Chondrocyte (in vitro differentiated cells): ENCODE measurements at regions not wholly inside any gene's neighbourhood (a gene's known extent, or its start where the extent isn't known, plus 50 kb on each side); places are given as distances from the start of the nearest gene placed in this dataset.

Experiments used
- DNase-seq: peaks from one replicate; pipeline ENCODE4 v3.0.0; 2021; ENCODE audit warnings: mixed read lengths, low spot score
- H3K27ac Mint-ChIP-seq: one replicate; pipeline ENCODE4 v1.8.0; 2021; ENCODE audit warnings: mild to moderate bottlenecking, moderate library complexity, mixed read lengths; ENCODE audit not compliant: unreplicated experiment
- H3K27me3 Mint-ChIP-seq: 2 replicates; pipeline ENCODE4 v1.8.0; 2021; ENCODE audit warnings: low read depth, mixed read lengths
- H3K36me3 Mint-ChIP-seq: 2 replicates; pipeline ENCODE4 v1.8.0; 2021; ENCODE audit warnings: low read depth, mixed read lengths
- H3K4me1 Mint-ChIP-seq: 2 replicates; pipeline ENCODE4 v1.8.0; 2021; ENCODE audit warnings: low read depth, mild to moderate bottlenecking, mixed read lengths
- H3K4me3 Mint-ChIP-seq: one replicate; pipeline ENCODE4 v1.8.0; 2021; ENCODE audit warnings: mild to moderate bottlenecking, moderate library complexity, mixed read lengths; ENCODE audit not compliant: unreplicated experiment
- H3K9me3 Mint-ChIP-seq: 2 replicates; pipeline ENCODE4 v1.8.0; 2021; ENCODE audit warnings: low read depth, mixed read lengths
- TF ChIP-seq, protein P1 (sequence below): fragments of 200-600 bp; sonication (generic); IDR thresholded peaks from 2 replicates; pipeline ENCODE4 v1.5.0; 2021; ENCODE audit warnings: antibody characterized with exemption, mild to moderate bottlenecking, moderate library complexity

DNA sequence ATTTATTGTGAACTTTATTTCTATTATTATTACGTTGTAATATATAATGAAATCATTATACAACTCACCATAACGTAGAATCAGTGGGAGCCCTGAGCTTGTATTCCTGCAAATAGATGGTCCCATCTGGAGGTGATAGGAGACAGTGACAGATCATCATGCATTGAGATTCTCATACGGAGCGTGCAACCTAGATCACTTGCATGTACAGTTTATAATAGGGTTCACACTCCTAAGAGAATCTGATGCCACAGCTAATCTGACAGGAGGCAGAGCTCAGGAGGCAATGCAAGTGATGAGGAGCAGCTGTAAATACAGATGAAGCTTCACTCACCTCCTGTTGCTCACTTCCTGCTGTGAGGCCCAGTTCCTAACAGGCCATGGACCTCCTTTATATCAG is 2170.2 kb downstream of the PCDH7 start:
- Mint-ChIP-seq H3K27ac (no peak overlapping the region), H3K4me3 (no peak overlapping the region), H3K4me1 (no peaks in the 10 kb centered on the region), H3K9me3 (no peaks in the 10 kb centered on the region), H3K27me3 (no peaks in the 10 kb centered on the region), H3K36me3 (no peaks in the 10 kb centered on the region)
- no peak for DNase-seq
- TF ChIP-seq, protein P1, sequence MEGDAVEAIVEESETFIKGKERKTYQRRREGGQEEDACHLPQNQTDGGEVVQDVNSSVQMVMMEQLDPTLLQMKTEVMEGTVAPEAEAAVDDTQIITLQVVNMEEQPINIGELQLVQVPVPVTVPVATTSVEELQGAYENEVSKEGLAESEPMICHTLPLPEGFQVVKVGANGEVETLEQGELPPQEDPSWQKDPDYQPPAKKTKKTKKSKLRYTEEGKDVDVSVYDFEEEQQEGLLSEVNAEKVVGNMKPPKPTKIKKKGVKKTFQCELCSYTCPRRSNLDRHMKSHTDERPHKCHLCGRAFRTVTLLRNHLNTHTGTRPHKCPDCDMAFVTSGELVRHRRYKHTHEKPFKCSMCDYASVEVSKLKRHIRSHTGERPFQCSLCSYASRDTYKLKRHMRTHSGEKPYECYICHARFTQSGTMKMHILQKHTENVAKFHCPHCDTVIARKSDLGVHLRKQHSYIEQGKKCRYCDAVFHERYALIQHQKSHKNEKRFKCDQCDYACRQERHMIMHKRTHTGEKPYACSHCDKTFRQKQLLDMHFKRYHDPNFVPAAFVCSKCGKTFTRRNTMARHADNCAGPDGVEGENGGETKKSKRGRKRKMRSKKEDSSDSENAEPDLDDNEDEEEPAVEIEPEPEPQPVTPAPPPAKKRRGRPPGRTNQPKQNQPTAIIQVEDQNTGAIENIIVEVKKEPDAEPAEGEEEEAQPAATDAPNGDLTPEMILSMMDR: no peak

DNA sequence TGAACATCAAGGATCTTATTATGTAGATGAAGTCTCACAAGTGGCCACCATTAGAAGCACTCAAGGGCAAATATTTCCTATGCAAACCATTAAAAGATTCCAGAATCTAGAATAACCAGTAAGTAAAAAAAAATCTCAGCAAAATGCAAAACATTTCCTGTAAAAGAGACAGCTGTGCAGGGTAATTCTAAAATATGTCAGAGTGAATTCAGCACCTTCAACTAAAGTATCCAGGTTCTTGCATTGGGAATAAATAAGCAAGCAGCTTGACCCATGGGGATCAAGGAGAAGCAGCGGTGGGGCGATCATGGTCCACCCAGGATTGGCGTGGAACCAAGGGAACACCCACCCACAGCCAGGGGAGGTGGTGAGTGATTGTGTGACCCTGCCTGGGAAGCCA is 2188.9 kb downstream of the PCDH7 start:
- DNase-seq: no peak
- Mint-ChIP-seq H3K9me3 (peaks cover 32% of the 10 kb centered on the region), H3K4me3 (no peak overlapping the region), H3K4me1 (peaks cover 7% of the 10 kb centered on the region), H3K36me3 (peaks cover 12% of the 10 kb centered on the region), H3K27me3 (no peaks in the 10 kb centered on the region), H3K27ac (no peak overlapping the region)
- TF ChIP-seq, protein P1: no peak

DNA sequence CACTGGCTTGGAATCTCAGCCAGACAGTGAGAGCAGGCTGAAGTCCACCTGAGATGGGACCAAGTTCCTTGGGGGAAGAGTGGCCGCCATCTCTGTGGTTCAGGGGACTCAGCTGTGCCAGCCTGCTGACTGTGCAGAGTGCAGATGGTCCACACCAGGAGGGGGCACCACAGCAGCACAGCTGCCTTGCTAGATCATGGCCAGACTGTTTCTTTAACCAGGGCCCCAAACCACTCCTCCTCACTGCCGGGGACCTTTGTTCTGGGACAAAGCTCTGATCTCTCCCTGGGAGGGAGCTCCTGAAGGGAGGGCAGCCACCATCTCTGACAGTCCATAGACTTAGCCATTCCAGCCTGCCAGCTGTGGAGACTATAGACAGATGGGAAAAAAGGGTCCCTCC is 2189.6 kb downstream of the PCDH7 start:
- TF ChIP-seq, protein P1: no peak
- no peak overlapping the region for H3K4me3 Mint-ChIP-seq
- no peak for DNase-seq
- peaks cover 29% of the 10 kb centered on the region for H3K9me3 Mint-ChIP-seq
- H3K27ac Mint-ChIP-seq: no peak overlapping the region
- peaks cover 7% of the 10 kb centered on the region for H3K4me1 Mint-ChIP-seq
- H3K36me3 Mint-ChIP-seq: peaks cover 12% of the 10 kb centered on the region
- H3K27me3 Mint-ChIP-seq: no peaks in the 10 kb centered on the region

DNA sequence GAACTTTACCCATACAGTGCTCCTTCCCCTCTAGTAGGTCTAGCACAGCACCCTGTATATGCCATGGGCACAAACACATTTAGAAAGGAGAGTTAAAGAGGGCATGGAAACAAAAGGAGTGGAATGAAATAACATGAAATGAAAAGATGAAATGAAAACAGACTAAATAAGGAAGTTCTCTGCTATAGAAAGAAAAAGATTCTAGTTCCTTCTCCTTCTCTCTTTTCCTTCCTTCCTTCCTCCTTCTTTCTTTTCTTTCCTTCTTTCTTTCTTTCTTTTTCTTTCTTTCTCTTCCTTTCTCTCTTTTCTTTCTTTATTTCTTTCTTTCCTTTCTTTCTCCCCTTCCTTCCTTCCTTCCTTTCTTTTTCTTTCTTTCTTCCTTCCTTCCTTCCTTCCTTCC is 2197.4 kb downstream of the PCDH7 start:
- Mint-ChIP-seq H3K9me3 (peaks cover 9% of the 10 kb centered on the region), H3K36me3 (peaks cover 3% of the 10 kb centered on the region), H3K4me1 (no peaks in the 10 kb centered on the region), H3K4me3 (no peak overlapping the region), H3K27me3 (no peaks in the 10 kb centered on the region), H3K27ac (no peak overlapping the region)
- TF ChIP-seq, protein P1: no peak
- no peak for DNase-seq

DNA sequence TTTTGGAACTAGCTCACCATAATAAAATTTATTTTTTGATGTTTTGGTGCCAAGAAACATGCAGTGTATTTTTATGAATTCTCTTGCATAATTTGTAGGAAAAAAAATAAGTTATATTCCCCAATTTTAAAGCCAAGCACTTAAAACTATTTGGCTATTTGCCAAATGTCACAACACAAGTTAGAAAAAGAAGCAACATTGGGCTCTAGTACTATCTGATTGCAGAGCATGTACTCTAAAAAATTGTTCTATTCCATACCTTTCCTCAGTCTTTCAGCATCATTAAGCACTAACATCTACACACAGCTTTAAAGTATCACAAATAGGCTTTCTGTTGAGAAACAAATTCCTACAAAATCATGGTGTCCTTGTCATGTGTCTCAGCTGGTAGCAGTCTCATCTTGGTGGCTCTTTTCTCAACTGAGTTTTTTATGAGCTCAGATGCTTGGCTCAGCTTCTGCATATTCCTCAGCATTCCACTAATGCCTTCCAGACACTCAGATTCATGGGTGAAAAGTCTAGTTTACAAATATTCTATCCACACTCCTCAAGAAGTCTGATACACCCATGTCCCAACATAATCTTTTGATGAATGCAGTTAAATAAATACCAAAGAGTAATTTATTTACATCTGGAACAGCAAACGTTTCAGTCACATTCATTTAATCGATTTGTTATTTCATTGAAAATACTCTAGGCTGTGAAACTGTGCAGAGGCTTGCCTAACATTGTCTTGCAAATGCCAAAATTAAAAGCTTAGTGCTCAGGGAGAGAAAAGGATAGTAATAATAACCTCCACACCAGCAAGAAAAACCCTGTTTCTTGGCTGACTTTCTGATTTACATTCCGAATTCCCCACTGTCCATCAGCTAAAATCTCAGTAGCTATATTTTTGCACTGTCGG is 2209.9 kb downstream of the PCDH7 start:
- H3K27ac Mint-ChIP-seq: peak overlapping the region; percentile 28
- H3K36me3 Mint-ChIP-seq: no peaks in the 10 kb centered on the region
- H3K4me3 Mint-ChIP-seq: no peak overlapping the region
- peaks cover 24% of the 10 kb centered on the region for H3K4me1 Mint-ChIP-seq
- DNase-seq: no peak
- no peaks in the 10 kb centered on the region for H3K9me3 Mint-ChIP-seq
- H3K27me3 Mint-ChIP-seq: no peaks in the 10 kb centered on the region
- TF ChIP-seq, protein P1: no peak
